NCI-H128 (cell line): ENCODE measurements at regions not wholly inside any gene's neighbourhood (a gene's known extent, or its start where the extent isn't known, plus 50 kb on each side); places are given as distances from the start of the nearest gene placed in this dataset.
"Not testable (repeated sequence)": the region's sequence is repeated elsewhere in the genome, so short reads cannot be mapped to it uniquely, and the experiment has no call there.

ENCODE experiments used
- DNase-seq: peaks from one replicate; lab custom pipeline; 2025; ENCODE audit not compliant: unreplicated experiment; lab: John Stamatoyannopoulos, UW

GRCh38 chr12:97005174-97005573, 98.1 kb downstream of the NEDD1 start:
- no peak for DNase-seq

GRCh38 chr12:97005646-97006045, 98.6 kb downstream of the NEDD1 start:
- no peak for DNase-seq

GRCh38 chr12:97006585-97006984, 99.5 kb downstream of the NEDD1 start:
- DNase-seq = no peak

GRCh38 chr12:97016163-97016562, 109.1 kb downstream of the NEDD1 start:
- DNase-seq = no peak

- DNase-seq = no peak
Observed at GRCh38 chr12:97017213-97017612, 110.2 kb downstream of the NEDD1 start.

- no peak for DNase-seq
Observed at GRCh38 chr12:97022536-97023230, 115.6 kb downstream of the NEDD1 start.

- no peak for DNase-seq
Observed at GRCh38 chr12:97024393-97024792, 117.3 kb downstream of the NEDD1 start.

GRCh38 chr12:97026901-97027300, 119.8 kb downstream of the NEDD1 start:
- DNase-seq = no peak

- DNase-seq = no peak
Observed at GRCh38 chr12:97027482-97027881, 120.4 kb downstream of the NEDD1 start.

- no peak for DNase-seq
Observed at GRCh38 chr12:97038131-97038530, 131.1 kb downstream of the NEDD1 start.

GRCh38 chr12:97038834-97039233, 131.8 kb downstream of the NEDD1 start:
- no peak for DNase-seq

GRCh38 chr12:97046901-97047300, 139.8 kb downstream of the NEDD1 start:
- DNase-seq = no peak

GRCh38 chr12:97047361-97047760, 140.3 kb downstream of the NEDD1 start:
- no peak for DNase-seq

- no peak for DNase-seq
Observed at GRCh38 chr12:97048421-97049035, 141.5 kb downstream of the NEDD1 start.

GRCh38 chr12:97050509-97050908, 143.5 kb downstream of the NEDD1 start:
- no peak for DNase-seq

- no peak for DNase-seq
Observed at GRCh38 chr12:97051341-97051740, 144.3 kb downstream of the NEDD1 start.

- no peak for DNase-seq
Observed at GRCh38 chr12:97061171-97061570, 154.1 kb downstream of the NEDD1 start.

- no peak for DNase-seq
Observed at GRCh38 chr12:97063292-97063935, 156.4 kb downstream of the NEDD1 start.

- no peak for DNase-seq
Observed at GRCh38 chr12:97075161-97075933, 168.3 kb downstream of the NEDD1 start.

- no peak for DNase-seq
Observed at GRCh38 chr12:97075934-97076630, 169.0 kb downstream of the NEDD1 start.

- DNase-seq = not testable (repeated sequence)
Observed at GRCh38 chr12:97076912-97077311, 169.9 kb downstream of the NEDD1 start.
